ENCODE measurements at regions not wholly inside any gene's neighbourhood (a gene's known extent, or its start where the extent isn't known, plus 50 kb on each side); places are given as distances from the start of the nearest gene placed in this dataset.

DNA sequence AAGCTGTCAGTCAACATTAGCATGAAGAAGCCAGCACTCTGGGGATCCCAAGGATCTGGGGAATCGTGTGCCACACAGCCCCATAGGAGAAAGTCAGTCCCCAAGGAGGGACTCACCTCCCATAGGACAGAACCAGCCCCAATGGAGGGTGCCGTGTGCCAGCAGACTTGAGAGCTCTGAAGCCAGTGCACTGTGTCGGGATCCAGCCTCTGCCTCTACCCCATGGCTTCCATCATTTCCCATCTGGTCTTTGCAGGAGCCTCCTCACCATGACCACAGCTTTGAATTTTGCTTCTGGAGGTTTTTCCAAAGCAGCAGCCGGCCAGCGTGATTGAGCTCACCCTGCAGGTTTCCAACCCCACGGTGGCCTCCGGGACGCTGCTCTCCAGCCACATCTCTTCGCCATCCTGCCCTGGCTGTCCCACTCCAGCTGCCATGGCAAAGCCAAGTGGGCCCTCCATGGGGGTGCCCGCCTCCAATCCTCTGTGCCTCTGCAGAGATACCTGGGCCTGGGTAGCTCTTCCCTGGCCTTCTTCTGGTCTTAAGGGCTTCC, 171.8 kb upstream of the SHH start:
- no peaks in the 10 kb centered on the region for H3K27me3 Mint-ChIP-seq
- TF ChIP-seq, protein P1, sequence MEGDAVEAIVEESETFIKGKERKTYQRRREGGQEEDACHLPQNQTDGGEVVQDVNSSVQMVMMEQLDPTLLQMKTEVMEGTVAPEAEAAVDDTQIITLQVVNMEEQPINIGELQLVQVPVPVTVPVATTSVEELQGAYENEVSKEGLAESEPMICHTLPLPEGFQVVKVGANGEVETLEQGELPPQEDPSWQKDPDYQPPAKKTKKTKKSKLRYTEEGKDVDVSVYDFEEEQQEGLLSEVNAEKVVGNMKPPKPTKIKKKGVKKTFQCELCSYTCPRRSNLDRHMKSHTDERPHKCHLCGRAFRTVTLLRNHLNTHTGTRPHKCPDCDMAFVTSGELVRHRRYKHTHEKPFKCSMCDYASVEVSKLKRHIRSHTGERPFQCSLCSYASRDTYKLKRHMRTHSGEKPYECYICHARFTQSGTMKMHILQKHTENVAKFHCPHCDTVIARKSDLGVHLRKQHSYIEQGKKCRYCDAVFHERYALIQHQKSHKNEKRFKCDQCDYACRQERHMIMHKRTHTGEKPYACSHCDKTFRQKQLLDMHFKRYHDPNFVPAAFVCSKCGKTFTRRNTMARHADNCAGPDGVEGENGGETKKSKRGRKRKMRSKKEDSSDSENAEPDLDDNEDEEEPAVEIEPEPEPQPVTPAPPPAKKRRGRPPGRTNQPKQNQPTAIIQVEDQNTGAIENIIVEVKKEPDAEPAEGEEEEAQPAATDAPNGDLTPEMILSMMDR (IDR thresholded peaks at IDR 0.05): no peak
- H3K27me3 ChIP-seq (ENCODE audit: control insufficient read depth in 1 of 2, insufficient read depth in 2 of 2, low read length in 2 of 2): no peaks in the 10 kb centered on the region
- peaks cover 0 to 44% of the 10 kb centered on the region in 2 experiments for H3K9me3 ChIP-seq (ENCODE audit: control insufficient read depth in 1 of 2, insufficient read depth in 1 of 2, low read length in 2 of 2)
- H3K4me1 Mint-ChIP-seq (ENCODE audit: low read depth): peaks cover 23% of the 10 kb centered on the region
- intact Hi-C loops (cut with DNase I, micrococcal nuclease): no loop called here
- no peak overlapping the region for H3K27ac Mint-ChIP-seq
- ATAC-seq (ENCODE audit: poor library complexity) (no peak), DNase-seq (peak in 1 of 14 experiments; percentile 26)
- H3K4me3 Mint-ChIP-seq: no peak overlapping the region
- ChIA-PET CTCF (no interaction called here), POLR2A (no interaction called here)
- H3K4me1 ChIP-seq (ENCODE audit: insufficient read depth, low read length): no peaks in the 10 kb centered on the region
- no peaks in the 10 kb centered on the region for H3K36me3 ChIP-seq (ENCODE audit: insufficient read depth, low read length)
- no peaks in the 10 kb centered on the region for H3K9me3 Mint-ChIP-seq
- H3K36me3 Mint-ChIP-seq (ENCODE audit: low read depth): no peaks in the 10 kb centered on the region
- H3K27ac ChIP-seq (ENCODE audit: low read depth in 1 of 2, low read length in 2 of 2): no peak overlapping the region
- no peak overlapping the region for H3K4me3 ChIP-seq (ENCODE audit: low read length)

DNA sequence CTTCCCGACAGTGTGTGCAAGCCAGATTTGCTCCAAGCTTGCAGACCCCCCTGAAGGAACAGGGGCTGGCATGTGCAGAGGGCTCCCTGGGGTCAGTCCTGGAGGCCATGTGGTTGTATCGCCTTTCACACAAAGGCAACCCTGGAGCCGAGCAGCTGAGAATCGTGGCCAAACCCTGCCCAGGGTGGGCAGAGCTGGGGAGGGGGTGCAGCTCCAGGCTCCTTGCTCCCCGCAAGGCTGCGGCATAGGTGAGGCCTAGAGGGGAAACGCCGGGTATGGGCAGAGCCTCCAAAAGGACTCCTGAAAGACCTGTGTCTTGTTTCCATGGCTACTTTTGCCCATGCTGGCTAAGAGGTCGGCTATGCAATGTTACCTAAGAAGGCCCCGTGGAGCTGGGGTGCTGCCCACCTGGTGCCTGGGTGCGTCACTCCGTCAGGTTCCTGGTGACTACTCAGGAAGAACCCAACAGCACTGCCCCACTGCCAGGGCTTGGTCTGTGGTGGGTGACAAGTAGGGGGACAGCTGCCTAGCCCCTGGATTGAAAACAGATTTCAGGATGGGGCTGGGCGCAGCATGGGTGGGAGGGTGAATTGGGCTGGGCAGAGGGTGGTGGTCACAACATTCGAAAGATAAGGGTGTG, 171.0 kb upstream of the SHH start:
- Histone ChIP-seq H3K4me1 (ENCODE audit: insufficient read depth, low read length) (no peaks in the 10 kb centered on the region), H3K36me3 (ENCODE audit: insufficient read depth, low read length) (no peaks in the 10 kb centered on the region), H3K27ac (ENCODE audit: low read depth in 1 of 2, low read length in 2 of 2) (no peak overlapping the region), H3K9me3 (ENCODE audit: control insufficient read depth in 1 of 2, insufficient read depth in 1 of 2, low read length in 2 of 2) (peaks cover 0 to 40% of the 10 kb centered on the region in 2 experiments), H3K4me3 (ENCODE audit: low read length) (no peak overlapping the region), H3K27me3 (ENCODE audit: control insufficient read depth in 1 of 2, insufficient read depth in 2 of 2, low read length in 2 of 2) (no peaks in the 10 kb centered on the region)
- H3K27ac Mint-ChIP-seq: no peak overlapping the region
- H3K27me3 Mint-ChIP-seq: no peaks in the 10 kb centered on the region
- TF ChIP-seq, protein P1 (IDR thresholded peaks at IDR 0.05): no peak
- POLR2A ChIA-PET: no interaction called here
- CTCF ChIA-PET: no interaction called here
- no peaks in the 10 kb centered on the region for H3K9me3 Mint-ChIP-seq
- intact Hi-C loops (cut with DNase I, micrococcal nuclease): no loop called here
- peaks cover 16% of the 10 kb centered on the region for H3K4me1 Mint-ChIP-seq (ENCODE audit: low read depth)
- ATAC-seq (ENCODE audit: poor library complexity) (no peak), DNase-seq (peak in 1 of 14 experiments; percentile 14)
- no peak overlapping the region for H3K4me3 Mint-ChIP-seq
- no peaks in the 10 kb centered on the region for H3K36me3 Mint-ChIP-seq (ENCODE audit: low read depth)

DNA sequence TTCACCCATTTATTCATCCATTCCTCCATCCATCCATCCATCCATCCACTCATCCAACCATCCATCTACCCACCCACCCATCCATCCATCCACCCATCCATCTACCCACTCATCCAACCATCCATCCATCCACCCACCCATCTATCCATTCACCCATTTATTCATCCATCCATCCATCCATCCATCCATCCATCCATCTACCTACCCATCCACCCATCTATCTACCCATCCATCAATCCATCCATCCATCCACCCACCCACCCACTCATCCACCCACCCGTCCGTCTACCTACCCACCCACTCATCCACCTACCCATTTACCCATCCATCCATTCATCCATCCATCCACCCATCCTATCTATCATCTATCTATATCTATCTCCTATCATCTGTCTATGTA, 169.4 kb upstream of the SHH start:
- H3K27me3 Mint-ChIP-seq: no peaks in the 10 kb centered on the region

More for the DNA sequence above, 169.4 kb upstream of the SHH start:
- H3K9me3 Mint-ChIP-seq: no peaks in the 10 kb centered on the region
- no peaks in the 10 kb centered on the region for H3K36me3 Mint-ChIP-seq (ENCODE audit: low read depth)
- Histone ChIP-seq H3K4me1 (ENCODE audit: insufficient read depth, low read length) (no peaks in the 10 kb centered on the region), H3K36me3 (ENCODE audit: insufficient read depth, low read length) (no peaks in the 10 kb centered on the region), H3K9me3 (ENCODE audit: control insufficient read depth in 1 of 2, insufficient read depth in 1 of 2, low read length in 2 of 2) (peaks cover 0 to 30% of the 10 kb centered on the region in 2 experiments), H3K27ac (ENCODE audit: low read depth in 1 of 2, low read length in 2 of 2) (no peak overlapping the region), H3K4me3 (ENCODE audit: low read length) (no peak overlapping the region), H3K27me3 (ENCODE audit: control insufficient read depth in 1 of 2, insufficient read depth in 2 of 2, low read length in 2 of 2) (no peaks in the 10 kb centered on the region)
- no peak overlapping the region for H3K4me3 Mint-ChIP-seq
- ATAC-seq (ENCODE audit: poor library complexity): no peak
- intact Hi-C loops (cut with DNase I, micrococcal nuclease): no loop called here
- H3K27ac Mint-ChIP-seq: no peak overlapping the region
- peaks cover under 1% of the 10 kb centered on the region for H3K4me1 Mint-ChIP-seq (ENCODE audit: low read depth)
- DNase-seq: no peak
- TF ChIP-seq, protein P1 (IDR thresholded peaks at IDR 0.05): no peak
- CTCF ChIA-PET: no interaction called here
- POLR2A ChIA-PET: no interaction called here

All from CD4-positive, alpha-beta T cell (primary cell).